ENCODE measurements at regions not wholly inside any gene's neighbourhood (a gene's known extent, or its start where the extent isn't known, plus 50 kb on each side); places are given as distances from the start of the nearest gene placed in this dataset.
A peak's percentile ranks its signal among the peaks of the same experiment; 100 is the strongest.

DNA sequence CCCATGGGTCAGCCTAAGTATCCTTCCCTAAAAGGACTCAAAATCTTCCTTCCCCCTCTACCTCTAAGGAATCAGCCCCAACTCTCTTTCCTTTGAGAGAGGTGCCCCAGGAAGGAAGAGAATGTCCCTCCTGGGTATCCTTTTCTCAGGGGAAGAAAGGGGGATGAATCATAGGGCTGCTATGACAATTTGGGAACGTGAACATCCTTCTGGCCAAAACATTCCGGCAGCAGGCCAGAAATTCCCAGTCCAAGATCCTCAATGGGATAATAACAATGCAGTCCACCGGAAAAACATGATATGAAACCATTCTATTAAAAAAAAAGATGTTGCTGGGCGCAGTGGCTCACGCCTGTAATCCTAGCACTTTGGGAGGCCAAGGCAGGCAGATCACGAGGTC is 50.8 kb upstream of the CACNA2D3 start:
- no peak for DNase-seq

DNA sequence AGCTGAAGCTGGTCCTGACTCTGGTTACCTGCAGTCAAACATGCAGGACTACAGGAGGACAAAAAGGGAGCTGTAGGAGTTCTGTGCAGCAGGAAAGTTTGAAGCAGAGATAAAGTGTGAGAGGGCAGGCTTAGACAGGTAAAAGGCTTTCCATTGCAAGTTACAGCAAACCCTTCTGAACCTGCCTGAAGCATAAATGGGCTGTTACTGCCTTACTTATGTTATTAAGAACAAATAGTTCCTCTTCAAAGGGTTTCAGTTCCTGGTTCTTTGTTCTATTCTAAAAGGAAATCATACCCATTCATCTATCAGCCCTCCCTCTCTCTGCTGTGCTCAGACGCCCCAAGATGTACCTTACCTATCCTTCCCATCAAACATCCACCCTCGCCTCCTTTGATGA is 52.4 kb upstream of the CACNA2D3 start:
- no peak for DNase-seq

DNA sequence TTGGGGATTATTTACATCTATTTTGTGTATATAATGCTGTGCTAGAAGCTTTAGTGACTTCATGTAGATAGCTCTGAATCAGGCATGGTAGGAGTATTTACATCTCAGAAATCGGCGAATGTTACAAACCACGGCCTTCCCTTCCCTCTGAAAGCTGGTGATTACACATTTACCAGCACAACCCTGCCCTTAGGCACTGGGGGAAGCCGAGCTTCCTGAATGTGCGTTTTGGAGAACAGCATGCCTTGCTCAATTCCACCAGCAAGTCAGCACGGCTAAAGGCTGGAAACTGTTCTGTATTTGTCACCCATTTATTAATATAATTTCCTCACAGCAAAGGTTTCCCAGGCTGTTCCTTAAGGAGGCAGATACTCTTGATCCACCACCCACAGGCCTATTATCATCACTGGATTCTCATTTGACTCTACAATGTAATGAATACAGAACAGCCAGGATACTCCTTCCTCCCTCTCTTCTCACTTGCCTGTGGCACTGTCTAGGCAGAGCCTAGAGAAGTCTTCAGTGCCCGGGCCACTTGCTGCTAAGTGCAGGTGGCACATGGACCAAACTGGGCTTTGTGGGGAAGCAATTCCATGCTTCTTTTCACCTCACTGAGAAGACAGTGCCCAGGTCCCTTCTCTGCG is 55.2 kb upstream of the CACNA2D3 start:
- no peak for DNase-seq

DNA sequence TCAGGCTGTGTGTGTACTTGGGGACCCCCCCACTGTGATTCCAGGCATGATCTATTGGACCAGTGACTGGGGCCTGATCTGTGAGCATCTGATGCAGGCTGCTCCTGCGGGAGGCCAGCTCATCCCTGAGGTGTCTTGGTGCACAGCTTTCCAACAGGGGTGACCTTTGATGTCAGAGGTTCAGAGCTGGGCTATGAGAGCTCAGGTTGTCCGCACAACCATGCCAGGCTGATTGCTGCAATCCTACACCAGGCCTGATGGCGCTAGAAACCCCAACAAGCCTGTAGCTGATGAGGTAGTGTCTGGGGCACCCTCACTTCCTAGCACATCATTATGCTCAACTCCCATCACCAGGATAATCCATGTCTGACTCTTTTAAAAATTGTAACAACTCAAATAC is 56.1 kb upstream of the CACNA2D3 start:
- DNase-seq, result no peak

DNA sequence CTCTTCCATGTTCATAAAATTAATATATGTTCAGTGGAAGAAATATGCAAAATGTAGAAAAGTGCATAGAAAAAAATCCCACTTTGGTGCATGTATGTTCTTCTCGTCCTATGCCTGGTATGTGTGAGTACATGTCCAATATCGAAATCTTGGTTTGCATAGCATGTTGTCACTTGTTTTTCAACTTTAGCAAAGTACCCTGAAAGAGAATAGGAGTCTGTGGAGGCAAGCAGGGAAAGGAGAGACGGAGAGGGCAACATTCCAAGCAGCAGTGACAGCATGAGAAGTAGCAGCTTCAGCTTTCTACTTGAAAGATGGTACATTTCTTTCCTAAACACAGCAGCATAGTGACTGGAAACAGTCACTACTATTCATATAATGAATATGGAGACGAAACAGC is 56.8 kb upstream of the CACNA2D3 start:
- peak; percentile 21 for DNase-seq

DNA sequence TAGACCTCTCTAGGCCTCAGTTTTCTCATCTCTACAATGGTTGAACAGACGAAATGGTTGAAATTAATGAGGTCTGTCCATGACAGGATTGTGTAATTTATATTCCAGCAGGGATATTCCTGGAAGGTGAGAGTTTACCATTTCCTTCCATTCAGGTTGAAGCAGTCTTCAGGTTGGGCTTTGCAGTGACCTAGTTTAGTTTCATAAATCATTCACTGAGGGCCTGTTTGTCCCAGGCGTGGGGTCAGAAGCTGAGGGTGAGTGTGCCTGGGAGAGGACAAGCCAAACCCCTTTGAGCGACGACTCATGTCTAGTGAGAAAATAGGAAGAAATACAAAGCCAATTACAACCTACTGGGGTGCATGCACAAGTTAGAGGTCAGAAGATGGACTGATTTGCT is 57.2 kb upstream of the CACNA2D3 start:
- no peak for DNase-seq

DNA sequence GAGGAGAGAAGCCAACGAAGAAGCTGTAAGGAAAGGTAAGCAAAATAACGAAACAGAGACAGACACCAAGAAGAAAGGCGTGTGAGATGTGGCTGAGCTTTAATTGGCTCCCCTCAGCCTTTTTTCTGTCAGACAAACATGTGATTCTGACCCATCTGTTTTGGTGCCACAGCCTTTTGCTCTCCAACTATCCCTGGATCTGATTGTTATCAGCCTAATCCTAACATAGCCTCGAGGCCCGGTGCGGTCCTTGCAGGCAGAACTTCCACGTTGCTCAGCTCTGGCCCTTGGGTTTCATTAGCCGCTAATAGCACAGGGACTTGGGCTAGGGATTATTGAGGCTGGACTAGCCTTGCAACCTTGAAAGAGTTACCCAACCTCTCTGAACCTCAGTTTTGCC is 57.9 kb upstream of the CACNA2D3 start:
- DNase-seq, result no peak

DNA sequence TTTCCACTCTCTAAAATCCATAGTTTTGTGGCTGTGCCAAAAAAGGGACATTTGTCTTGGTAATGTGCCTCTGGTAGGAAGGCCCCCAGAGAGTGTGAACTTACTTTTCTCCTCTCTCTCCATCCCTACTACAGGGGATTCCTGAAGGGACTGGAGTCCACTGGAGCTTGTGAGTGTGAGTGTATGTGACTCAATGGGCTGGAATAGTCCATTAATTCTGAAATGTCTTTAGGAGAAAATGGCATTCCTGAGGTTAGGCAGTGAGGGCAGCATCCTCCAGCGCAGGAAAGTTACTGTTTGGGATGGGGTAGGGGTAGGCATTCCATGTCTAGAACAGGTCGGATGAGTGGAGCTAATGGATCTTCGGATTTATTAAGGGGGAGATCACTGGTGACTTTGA is 59.8 kb upstream of the CACNA2D3 start:
- no peak for DNase-seq

DNA sequence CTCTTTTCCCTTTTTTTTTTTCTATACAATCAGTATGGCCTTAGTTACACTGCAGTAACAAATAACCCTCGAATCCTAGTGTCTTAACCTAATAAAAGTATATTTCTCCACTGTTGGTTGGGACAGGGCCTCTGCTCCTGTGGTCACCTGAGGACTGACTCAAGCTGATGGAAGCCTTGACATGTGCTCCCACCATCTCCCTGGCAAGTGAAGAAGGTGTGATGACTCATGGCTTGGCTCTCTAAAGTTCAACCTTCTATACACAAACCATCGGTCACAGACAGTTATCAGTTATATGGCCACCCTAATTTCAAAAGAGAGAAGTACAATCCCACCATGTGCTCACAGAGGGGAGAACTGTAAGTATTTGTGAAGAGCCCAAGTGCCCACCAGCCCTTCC is 65.8 kb upstream of the CACNA2D3 start:
- no peak for DNase-seq

DNA sequence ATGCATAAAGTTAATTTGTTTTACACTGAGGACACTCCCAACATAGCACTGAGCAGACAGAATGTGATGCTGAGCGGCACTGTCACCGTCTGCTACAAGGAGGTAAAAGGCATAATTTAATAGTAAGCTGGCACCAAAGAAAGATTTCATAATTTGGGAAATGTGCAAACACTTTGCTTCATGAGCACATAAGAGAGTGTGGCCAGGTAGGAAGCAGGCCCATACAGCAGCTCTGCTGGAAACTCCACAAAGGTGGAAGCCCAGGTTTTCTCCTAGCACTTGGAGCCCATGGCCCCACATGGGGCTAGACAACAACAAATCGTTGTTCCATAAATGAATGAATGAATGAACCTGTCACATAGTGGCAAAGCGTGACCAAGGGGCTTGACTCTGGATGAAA is 68.5 kb upstream of the CACNA2D3 start:
- no peak for DNase-seq

DNA sequence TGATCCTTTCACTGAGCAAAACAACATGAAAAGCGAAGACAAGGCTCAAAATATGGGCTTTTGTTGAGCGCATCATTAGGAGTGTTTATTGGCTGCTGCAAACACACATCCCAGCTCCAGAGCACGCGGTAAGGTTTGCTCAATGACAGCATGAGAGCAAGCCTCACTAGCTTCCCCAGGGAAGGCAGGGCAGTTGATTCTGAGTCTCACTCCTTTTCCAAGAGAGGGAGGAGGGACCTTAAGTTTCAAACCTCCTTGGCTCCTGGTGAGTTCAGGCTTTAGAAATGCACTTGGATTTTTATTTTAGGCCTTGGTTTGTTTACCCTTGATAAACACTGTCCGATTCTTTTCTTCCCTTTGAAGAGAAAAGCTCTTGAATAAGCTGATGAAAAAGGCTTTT is 69.1 kb upstream of the CACNA2D3 start:
- DNase-seq, result peak; percentile 54

DNA sequence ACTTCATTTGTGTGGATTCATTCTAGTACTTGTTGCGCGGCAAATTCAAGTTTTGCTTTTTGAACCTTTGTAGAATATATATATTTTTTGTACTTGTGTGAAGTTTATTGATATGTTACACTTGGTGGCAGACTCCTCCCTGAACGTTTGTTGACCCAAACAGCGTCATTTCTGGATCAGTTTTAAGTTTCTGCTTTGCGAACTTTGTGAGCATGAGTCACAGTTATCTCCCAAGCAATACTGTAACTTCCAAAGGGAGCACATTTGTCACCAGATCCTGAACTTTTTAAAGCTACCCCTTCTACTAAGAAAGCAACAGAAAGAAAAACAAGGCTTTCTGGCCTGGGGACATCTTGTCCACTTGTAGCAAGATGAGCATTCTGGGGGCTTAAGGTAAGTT is 74.8 kb upstream of the CACNA2D3 start:
- DNase-seq, result no peak

DNA sequence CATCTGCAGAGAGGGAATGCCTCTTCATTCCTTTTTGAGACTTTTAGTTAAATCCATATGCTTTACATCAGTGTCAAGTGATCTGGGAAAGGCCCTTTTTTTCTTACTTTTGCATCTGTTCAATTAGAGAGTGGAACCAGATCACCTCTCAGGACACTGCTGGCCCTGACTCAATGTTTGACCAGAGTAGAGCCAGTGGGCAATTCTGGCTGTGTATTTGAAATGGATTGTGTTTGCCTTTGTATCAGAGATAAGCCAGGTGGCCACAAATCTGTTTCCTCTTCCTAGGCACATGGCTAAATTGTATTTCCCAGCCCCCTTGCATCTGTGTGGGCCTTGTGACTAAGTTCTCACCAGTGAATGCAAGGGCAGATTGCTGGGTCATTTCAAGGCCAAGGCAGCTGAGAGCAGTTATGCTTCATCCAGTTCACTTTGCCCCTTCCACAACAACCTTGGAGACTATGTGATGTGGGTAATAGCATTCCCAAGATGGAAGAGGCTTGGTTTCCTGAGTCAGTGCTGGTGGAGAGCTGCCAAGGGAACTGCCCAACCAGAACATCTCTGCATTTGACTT is 75.6 kb upstream of the CACNA2D3 start:
- DNase-seq, result peak; percentile 30

DNA sequence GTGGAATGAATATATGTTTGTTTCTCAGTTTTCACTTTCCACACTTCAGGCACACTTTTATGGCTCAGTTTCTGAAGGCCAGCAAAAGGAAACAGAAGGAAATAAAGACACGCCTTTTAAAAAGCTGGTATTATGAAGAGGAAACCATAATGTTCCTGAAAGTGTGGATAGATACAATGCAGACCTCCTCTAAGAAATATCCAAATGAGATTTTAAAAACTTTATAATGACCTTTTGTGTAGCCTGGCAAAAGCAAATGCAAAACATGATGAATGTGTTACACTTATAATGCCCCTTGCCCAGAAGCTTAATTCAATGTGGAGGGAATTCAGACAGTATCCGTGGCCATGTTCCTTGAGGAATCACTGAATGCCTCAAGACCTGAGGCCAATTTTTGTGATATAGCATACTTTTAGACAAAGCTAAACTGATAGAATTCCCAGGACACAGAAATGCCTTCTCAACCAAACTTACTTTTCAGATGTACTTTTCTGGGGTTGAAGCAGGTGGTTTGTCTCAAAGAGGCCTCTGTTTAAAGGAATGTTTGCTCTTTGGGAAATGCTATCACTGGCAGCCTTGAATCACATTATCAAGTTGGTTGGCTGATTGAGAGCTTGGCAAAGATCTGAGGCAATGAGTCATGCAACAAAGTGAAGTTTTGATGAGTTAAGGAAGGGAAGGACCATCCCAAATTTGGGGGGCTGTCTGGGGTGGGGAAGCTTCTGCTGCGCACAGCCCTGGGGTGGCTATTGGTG is 77.1 kb upstream of the CACNA2D3 start:
- DNase-seq, result no peak

DNA sequence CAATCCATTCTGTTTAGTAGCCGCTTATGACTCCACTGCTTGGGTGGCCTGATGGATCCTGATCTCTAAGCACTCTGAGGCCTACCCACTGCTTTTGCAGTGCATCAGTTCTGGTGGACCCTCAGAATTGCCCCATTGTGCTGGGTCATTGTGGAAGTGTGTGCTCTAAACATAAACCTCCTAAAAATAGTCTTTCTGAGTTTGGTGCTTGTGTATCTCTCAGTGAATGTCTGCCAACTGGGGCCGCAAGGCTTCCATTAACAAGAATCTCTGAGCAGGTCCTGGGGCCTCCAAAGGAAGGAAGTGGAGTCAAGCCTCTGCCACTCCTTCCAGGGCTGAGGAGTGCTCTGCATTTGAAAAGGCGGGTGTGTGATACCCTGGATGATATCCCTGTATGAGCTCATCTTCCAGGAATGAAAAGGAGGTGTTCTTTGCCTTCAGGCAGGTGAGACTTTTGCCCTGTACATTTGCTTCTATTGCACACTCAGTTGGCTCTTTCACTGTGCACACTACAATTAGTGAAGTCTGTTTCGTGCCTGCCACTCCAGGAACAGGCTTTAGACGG is 80.0 kb upstream of the CACNA2D3 start:
- DNase-seq, result no peak

DNA sequence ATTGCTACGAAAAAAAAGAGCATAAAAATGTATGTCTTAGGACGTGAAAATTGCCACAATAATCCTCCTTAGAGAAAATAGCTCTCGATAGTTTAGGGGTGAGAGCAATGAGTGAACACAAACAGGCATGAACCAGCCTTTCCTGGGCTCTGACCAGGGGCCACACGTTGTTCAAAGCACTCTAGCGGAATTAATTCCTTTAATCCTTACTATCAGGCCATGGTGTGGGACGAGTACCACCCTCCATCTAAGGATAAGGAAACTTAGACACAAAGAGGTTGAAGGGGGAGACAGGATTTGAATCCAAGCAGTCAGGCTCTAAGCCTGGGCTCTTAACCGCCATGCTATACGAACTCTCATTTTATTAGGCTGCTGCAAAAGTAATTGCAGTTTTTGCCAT is 81.9 kb upstream of the CACNA2D3 start:
- no peak for DNase-seq

DNA sequence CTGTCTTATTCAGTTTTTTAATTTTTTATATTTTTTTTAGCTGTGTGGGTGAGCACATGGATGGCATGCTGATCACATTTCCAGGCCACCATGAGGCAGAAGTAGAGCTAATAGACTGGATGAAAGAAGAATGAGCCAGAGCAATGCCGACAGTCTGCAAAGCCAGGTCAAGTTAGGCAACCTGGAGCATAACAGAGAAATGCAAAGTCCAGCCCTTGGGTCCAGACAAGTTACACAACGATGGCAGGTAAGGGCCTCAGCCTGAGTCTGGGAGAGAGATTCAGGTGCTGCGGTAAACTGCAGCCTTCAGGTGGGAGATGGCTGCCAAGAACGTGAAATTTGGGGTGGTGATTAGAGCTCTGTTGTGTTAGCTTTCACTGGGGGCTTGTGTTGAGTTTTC is 84.0 kb upstream of the CACNA2D3 start:
- no peak for DNase-seq

DNA sequence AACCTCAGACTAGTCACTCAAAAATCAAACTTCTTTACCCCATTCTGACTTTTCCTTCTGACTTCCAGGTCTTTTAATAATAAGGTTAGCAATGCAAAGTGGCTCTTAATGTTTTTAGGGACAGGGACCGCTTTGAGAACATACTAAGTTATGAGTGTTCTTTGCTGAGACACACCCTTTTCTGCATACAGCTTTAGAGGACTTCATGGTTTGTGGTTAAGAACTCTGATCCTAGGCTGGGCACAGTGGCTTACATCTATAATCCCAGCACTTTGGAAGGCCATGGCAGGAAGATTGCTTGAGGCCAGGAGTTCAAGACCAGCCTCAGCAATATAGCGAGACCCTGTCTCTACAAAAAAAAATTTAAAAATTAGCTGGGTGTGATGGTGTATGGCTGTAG is 85.8 kb upstream of the CACNA2D3 start:
- DNase-seq, result no peak

DNA sequence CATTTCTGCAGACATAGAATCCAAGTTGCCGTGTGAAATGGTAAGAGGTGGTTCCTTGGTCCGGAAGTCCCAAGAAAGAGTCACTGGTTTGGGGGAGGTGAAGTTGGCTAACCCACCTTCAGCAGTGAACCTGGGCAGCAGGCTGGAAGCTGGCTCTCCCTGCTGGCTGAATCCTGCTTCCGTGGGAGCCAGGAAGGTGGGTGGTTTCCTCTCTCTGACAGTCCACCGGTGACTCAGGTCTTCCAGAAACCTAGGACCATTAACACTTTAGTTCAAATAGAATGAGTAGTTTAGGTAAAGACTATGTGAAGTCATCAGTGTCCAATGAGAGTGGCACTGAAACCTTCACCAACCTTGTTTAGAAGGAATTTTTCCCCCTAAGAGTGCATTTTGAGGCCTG is 87.4 kb upstream of the CACNA2D3 start:
- DNase-seq, result no peak

DNA sequence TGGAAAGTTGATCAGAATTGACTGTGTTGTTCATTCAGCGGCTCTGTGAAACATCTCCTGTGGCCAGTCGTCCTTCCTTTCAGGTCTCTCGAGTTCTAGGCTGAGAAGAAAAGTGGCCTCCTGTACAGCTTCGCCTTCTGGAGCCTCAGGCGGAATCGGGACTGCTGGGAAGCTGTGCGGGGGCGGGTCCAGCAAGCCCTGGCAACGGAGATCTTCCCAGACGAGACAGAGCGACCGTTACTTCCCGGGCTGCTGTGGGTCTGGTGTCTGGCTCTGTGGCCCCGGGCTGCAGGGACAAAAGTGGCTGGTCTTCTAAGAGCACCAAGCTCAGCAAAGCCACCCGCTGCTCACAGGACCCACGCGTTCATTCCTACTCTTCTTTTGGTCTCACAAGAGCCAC is 88.6 kb upstream of the CACNA2D3 start:
- no peak for DNase-seq

DNA sequence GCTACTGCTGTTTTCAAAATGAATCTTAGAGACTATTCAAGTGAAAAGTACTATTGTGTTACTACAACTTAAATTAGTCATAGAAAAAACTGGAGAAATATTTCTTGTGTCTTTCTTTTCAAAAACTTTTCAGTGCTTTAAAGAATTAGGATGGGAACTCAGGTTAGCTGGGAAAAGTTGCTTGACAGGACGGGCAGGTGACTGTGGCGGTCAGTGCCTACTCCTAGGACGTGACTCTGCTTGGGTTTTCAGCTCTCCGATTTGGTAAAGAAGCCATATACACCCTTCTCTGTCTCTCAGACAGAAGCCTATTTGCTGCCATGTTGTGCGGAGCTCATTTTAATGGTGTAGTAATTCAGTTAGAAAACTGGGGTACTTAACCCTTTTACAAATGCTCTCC is 89.8 kb upstream of the CACNA2D3 start:
- DNase-seq, result no peak

DNA sequence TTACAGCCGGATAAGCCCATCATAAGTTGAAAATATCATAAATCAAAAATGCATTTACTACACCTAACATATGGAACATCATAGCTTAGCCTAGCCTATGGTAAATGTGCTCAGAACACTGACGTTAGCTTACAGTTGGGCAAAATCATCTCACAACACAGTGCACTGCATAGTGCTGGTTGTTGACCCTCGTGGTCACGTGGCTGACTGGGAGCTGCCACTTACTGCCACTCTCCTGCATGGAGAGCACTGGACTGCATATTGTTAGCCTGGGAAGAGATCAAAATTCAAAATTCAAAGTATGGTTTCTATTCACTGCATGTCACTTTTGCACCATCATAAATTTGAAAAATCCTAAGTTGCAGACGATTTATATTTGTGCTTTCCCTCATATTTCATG is 94.0 kb upstream of the CACNA2D3 start:
- DNase-seq, result no peak

DNA sequence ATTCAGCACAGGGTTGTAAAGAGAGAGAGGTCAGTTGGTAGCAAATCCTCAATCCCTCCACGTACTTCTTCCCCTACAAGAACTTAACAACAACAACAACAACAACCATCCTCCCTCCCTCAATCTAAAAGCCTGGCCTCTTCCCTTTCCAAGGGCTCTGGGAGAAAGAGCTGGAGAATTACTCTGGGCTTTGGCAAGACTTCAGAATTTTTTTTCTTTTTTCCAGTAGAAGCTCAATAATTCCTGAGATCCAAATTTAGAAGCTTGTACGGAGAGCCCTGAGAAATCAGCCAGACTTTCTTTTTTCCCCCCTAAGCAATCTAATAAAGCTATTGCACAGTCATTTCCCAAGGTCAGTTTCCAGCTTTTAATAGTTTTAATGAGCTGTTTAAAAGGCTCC is 95.8 kb upstream of the CACNA2D3 start:
- no peak for DNase-seq

DNA sequence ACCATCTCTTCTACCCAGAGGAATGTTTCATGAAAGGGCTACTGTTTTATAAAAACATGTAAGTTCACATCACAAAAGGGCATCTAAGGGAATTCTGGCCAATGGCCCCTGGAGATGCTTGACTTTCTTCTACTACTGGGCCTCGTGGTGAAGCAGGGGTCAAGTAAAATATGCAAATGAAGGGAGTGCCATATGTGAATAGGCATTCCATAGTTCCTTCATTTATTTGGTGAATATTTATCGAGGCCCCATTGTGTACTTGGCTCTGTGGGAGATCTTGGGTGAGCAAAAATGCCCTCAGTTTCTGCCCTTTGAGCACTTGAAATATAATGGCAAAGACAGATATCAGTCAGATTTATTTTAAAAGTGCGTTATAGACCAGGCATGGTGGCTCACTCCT is 101.3 kb upstream of the CACNA2D3 start:
- no peak for DNase-seq
